GM12875 (cell line): ENCODE measurements at regions not wholly inside any gene's neighbourhood (a gene's known extent, or its start where the extent isn't known, plus 50 kb on each side); places are given as distances from the start of the nearest gene placed in this dataset.

Experiments used
- H3K4me3 ChIP-seq: one replicate; pipeline ENCODE4 v1.5.1; 2011; ENCODE audit warnings: low read depth, low read length, control low read depth
- TF ChIP-seq, protein P1 (sequence below): IDR thresholded peaks from 2 replicates; pipeline ENCODE4 v1.5.1; 2011; ENCODE audit warnings: low read depth, mild to moderate bottlenecking, control low read depth, inconsistent platforms, low read length, moderate library complexity, borderline replicate concordance; ENCODE audit not compliant: insufficient read depth

DNA sequence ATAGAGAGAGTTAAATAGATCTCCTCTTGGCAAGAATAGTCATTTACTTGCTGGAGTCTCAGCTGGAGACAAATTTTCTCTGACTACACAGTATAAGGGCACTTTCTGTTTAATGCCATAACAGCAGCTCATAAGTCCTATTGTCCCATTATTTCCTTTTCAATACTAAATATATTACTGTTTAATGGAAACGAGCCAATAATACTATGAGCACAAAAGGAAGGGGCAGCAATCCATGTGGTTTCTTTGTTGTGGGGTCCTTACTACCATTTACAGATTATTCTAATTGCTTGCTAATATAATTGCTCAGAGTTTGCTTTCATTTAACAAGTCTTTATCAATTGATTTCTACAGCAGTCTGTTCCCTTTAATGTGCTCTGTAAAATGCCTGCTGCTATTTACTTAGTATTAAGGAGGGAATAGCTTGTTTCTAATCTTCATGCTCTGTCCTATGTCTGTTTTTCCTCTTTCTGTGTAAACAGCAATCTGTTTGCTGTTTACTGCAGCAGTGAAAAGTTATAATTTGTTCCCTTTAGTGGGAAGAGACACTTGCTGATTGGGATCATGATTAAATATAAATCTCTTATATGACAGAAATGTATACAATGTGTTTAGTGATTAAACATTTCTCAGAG, 296.2 kb upstream of the SMIM30 start:
- TF ChIP-seq, protein P1, sequence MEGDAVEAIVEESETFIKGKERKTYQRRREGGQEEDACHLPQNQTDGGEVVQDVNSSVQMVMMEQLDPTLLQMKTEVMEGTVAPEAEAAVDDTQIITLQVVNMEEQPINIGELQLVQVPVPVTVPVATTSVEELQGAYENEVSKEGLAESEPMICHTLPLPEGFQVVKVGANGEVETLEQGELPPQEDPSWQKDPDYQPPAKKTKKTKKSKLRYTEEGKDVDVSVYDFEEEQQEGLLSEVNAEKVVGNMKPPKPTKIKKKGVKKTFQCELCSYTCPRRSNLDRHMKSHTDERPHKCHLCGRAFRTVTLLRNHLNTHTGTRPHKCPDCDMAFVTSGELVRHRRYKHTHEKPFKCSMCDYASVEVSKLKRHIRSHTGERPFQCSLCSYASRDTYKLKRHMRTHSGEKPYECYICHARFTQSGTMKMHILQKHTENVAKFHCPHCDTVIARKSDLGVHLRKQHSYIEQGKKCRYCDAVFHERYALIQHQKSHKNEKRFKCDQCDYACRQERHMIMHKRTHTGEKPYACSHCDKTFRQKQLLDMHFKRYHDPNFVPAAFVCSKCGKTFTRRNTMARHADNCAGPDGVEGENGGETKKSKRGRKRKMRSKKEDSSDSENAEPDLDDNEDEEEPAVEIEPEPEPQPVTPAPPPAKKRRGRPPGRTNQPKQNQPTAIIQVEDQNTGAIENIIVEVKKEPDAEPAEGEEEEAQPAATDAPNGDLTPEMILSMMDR = no peak
- H3K4me3 ChIP-seq = no peak overlapping the region

DNA sequence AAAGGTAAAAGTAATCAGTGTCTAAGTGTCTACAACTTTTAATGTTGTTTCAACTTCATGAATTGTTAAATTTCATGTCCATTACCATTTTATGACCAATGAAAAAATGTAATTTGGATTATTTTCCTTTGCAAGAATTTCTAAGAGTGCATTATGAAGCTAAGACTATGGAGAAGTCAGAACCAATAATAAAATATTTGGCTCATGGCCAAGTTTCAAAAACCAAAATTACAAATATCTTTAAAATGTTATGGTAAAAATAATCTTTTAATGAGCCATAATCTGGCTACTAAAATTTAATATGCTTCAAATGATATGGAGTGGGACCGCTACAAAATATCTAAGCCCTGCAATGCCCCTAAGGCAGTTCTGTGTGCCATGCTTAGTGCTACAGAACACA, 294.1 kb upstream of the SMIM30 start:
- H3K4me3 ChIP-seq = no peak overlapping the region
- TF ChIP-seq, protein P1 = no peak

DNA sequence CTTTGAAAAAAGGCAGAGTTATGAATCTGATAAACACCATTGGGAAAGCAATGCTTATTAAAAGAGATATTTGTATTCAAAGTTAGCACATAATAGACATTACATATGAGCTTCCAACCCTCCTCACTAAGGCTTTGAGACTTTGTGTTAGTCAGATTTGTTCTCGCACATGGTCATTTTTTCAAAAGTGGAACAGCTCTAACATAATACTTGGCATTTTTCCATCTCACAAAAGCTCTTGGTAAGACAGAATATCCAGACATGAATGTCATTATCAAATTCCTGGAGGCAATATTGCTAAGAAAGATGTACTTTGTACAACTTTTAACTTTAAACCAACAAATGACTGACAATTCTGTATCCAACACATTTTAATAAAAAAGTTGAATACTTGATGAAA, 292.4 kb upstream of the SMIM30 start:
- TF ChIP-seq, protein P1 = no peak
- H3K4me3 ChIP-seq = no peak overlapping the region

DNA sequence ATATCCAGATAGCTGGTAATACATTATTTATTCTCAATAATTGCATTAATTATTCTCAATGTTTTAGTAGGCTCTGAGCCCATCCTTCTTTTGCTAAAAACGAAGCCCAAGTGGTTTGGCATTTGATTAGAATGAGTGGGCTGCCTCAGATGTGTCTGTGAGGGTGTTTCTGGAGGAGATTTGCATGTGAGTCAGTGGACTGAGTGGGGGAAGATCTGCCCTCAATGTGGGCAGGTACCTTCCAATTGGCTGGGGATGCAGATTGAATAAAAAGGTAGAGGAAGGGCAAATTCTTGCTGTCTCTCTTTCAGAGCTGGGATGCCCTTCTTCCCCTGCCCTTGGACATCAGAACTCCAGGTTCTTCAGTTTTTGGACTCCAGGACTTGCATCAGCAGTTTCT, 290.6 kb upstream of the SMIM30 start:
- TF ChIP-seq, protein P1 = no peak

DNA sequence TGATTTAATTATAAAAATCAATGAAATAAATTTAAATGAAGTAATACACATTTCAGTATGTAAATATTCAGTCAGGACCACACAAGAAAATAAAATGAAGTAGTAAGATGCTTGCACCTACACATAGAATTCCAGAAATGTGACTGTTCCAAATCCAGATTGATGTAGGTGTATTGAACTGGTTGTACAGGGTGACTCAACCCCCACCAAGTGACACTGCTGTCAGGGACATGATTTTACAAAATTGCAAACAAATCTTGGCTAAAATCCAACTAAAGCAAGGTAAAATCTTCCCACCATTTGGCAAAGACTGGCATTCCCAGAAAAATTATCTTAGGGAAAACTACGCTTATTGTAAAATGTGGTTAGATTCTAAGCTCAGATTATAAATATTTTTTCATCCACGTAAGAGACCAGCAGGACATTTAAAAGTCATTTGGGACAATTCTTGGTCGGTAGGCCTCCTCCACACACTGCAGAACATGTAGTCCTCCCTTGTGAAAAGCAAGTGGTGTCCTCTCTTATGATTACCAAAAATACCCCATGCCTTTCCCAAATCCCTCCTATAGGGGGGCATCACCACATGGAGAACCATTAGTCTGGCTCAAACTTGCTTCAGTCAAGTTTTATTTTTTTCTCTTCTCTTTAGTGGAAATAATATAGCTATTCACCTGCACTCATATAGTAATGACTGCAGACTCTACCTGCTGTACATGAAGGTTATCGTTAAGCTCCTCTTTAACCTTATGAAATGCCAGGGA, 287.1 kb upstream of the SMIM30 start:
- TF ChIP-seq, protein P1 = no peak
- no peak overlapping the region for H3K4me3 ChIP-seq

More for the DNA sequence above, 290.6 kb upstream of the SMIM30 start:
- no peak overlapping the region for H3K4me3 ChIP-seq

DNA sequence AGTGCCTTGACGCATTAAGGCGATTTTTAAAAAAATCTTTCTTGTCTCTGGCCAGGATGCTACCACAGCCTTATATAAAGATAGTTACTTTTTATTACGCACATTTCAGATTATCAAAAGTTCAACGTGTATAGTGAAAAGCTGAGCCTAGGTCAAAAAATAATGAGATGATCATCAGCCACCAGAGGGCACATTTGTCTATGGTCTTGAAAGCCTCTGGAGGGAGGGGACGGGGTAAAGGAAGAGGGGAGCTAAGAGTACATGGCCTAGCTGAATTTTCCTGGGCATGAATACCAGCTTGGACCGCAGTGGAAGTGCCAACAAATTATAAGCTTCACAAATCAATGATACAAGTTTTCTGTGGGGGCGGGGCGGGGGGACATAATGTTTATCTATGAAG, 285.9 kb upstream of the SMIM30 start:
- TF ChIP-seq, protein P1 = peak; percentile 34; the same call in 1 of the 2 replicates
- H3K4me3 ChIP-seq = no peak overlapping the region

DNA sequence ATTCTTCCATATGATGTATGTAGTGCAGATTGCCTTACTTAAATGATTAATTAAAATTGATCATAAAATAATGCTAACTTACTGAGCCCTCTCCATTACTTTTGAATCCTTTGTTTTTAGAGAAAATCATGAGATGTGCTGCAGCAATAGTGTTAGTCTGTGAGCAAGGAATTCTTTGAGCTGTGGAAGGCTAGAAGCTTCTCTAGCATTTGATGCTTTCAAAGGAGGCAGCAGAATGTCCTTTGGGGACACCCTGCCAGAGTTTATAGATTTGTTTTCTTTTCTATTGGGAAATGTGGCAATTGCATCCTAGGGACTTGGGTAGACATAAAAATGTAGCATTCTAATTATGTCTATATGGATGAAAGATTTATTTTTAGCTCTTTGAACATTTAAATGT, 284.1 kb upstream of the SMIM30 start:
- no peak overlapping the region for H3K4me3 ChIP-seq
- TF ChIP-seq, protein P1 = no peak
